IPS-NIHi7 (cell line): ENCODE measurements at regions not wholly inside any gene's neighbourhood (a gene's known extent, or its start where the extent isn't known, plus 50 kb on each side); places are given as distances from the start of the nearest gene placed in this dataset.
"Not testable (repeated sequence)": the region's sequence is repeated elsewhere in the genome, so short reads cannot be mapped to it uniquely, and the experiment has no call there.

Source experiments
- DNase-seq: peaks from one replicate; pipeline ENCODE4 v3.0.0; 2012; ENCODE audit warnings: mixed read lengths; ENCODE audit errors: extremely low spot score

- DNase-seq, result peak; percentile 39
These were observed 363.4 kb downstream of the C16orf95 start for GRCh38 chr16:86953631-86954391.

DNA sequence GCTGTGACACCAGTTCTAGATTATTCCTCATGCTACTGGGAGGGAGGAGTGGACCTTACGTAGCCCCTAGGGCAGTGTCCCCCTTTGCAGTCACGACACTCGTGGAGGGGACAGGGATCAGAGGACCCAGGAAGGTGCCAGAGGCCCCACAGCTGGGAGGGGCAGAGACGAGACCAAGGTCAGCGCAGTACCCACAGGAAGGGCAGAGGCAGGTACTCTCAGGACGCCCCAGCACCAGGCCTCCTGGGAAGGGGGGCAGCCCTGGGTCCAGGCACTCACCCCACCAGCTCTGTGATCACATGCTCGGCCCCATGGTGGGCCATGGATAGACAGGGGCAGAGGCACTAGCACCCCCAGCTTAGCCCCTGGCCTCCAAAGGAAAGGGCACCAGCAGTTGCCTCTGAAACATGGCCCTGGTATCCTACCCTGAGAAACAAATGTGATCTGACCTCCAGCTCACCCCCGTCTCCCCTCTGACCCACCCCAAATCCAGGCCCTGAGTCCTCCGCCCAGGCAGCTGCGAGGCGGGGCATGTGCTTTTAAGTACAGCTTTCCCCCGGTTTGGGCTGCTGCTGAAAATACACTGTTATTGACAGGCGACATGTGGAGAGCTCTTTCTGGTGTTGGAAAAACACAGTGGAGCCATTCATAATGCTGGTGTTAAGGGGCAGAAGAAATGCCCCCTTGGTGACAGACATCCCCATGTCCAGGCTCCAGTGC lies 361.9 kb downstream of the C16orf95 start:
- no peak for DNase-seq

DNA sequence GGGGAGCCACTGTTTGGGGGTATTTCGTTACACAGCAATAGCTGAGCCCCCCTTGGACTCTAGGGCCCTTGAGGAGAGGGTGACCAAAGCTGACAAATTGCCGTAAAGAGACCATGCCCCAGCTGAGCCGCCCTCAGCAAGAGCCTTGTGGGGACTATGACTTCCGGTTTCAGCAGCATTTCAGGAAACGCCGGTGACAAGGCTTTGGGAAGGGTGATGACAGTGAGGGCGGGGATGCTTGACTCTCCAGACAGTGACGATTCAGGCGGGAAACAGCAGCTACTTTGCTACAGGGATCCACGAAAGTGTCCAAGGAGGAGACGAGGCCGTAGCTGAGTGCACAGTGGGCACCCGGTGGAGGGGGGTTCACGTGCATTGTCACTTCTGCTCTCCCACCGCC lies 360.8 kb downstream of the C16orf95 start:
- DNase-seq, result no peak

- DNase-seq, result not testable (repeated sequence)
These were observed 359.5 kb downstream of the C16orf95 start for GRCh38 chr16:86957662-86958198.

DNA sequence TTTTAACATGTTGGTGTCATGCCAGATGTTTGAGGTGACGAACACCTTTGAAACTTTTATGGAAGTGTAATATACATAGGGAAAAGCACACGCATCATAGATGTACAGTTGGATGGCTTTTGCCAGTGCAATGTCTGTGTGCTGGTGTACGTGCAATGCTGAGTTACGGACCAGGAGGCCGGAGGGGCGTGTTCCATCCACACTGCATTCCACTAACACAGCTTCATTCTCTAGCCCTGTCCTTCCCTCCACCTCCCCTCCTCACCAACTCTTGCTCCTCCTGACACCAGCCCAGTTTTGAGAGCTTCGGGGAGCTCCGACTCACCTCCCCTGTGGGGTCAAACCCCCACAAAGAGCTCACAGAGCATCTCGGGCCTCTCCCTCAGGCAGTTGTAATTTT lies 358.8 kb downstream of the C16orf95 start:
- DNase-seq, result no peak

DNA sequence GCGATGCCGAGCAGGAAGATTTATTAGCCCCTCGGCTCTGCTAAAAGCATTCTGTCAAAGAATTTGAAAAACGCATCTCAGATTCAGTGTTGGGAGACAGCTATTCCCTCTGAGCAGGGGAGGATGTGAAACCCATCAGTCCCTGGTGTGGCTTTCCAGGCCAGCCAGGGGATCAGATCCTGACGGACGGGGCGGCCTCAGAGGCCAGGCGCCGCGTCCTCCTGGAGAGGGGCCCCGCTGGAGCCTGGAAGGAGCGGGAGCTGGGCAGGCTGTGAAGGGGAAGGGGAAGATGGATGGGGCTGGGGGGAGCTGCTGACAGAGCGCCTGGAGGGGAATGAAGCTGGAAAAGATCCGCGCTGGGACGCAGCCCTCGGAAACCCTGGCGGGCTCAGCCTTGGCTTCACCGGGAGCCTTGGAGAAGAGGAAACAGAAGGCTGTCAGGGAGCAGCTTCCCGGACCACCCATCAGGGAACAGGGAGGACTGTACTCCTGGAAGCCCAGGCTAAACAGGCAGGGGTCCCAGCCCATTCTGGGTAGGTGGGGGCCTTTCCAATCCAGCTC lies 358.0 kb downstream of the C16orf95 start:
- DNase-seq, result no peak

DNA sequence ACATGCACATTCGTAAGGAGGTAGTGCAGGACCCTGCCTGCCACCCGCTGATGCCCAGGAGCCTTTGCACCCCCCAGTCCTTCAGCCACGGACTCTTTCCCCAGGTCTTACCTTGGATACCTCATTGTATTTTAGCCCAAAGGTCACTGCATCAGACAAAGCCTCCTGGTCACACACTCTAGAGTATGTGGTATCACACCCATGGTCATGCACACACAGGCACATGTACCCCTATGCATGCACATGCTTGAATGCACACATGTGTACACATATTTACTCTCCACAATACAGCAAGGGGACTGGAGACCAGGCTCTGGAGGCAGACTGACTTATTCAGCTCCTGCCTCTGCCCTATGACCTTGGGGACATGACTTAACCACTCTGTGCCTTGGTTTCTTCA lies 357.5 kb downstream of the C16orf95 start:
- DNase-seq, result no peak

DNA sequence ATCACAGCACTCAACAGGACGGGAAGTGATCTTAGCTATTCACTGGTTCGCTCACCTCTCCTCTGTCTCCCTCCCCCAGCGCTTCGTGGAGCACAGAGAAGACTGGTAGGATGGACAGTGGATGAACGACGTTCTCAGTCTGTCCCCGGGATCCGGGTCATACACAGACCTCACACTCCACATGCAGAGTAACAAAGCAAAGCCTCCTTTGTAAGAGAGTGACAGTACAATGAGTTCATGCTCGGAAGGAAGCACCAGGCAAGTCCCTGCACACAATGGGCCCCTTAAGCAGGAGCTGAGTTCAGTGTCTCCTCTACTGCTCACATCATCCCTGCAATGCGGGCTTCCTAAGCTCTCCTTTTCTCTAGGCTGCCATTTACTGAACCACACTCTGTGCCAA lies 356.9 kb downstream of the C16orf95 start:
- no peak for DNase-seq

DNA sequence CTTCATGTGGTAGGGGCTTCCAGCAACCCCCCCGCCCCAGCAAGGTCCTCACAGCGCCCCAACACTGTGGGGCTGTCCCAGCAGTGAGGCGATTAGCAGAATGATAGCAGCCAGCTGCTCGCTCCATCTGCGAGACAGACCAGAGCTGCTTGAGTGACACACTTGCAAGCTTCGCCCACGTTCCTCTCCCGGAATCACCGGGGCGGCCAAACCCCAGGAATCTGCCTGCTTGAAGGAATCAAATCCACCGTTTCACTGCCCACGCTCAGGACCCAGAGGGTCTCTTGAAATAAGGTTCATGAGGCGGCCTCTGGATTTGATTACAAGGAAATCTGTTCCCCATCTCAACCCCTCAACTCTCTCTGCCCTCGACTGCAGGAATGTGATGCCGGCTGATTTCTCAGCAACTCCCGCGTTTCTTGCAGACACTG lies 356.0 kb downstream of the C16orf95 start:
- DNase-seq, result no peak

- no peak for DNase-seq
These were observed 354.9 kb downstream of the C16orf95 start for GRCh38 chr16:86962259-86962658.

GRCh38 chr16:86962913-86963312 lies 354.3 kb downstream of the C16orf95 start:
- DNase-seq, result no peak

- DNase-seq, result no peak
These were observed 353.3 kb downstream of the C16orf95 start for GRCh38 chr16:86963600-86964575.

- no peak for DNase-seq
These were observed 352.4 kb downstream of the C16orf95 start for GRCh38 chr16:86964796-86965241.

- no peak for DNase-seq
These were observed 351.9 kb downstream of the C16orf95 start for GRCh38 chr16:86965331-86965730.

DNA sequence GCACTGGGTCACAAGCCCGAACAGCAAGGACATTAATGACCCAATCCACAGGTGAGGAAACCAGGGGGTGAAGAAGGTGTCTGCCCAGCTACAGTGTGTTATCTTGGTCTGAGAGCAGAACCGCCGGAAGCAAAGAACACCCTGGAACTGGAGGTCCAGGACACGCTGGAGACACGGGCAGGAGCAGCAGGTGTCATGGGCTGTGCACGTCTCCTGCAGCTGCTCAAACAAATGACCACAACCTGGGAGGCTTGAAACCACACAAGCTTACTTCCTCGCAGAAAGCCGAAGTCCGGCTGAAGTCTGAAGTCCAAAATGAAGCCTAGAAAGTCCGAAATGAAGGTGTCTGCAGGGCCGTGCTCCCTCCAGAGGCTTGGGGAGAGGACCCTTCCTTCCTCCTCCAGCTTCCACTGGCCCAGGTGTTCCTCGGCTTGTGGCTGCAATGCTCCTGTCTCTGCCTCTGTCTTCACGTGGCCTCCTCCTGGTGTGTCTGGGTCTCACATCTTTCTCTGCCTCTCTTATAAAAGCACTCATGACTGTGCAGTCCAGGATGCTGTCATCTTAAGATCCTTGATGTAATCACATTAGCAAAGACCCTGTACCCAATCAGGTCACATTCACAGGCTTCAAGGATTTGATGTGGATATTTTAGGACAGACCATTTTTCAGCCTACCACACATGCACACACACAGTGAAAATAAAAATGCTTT lies 351.2 kb downstream of the C16orf95 start:
- no peak for DNase-seq

- no peak for DNase-seq
These were observed 350.4 kb downstream of the C16orf95 start for GRCh38 chr16:86966777-86967176.

DNA sequence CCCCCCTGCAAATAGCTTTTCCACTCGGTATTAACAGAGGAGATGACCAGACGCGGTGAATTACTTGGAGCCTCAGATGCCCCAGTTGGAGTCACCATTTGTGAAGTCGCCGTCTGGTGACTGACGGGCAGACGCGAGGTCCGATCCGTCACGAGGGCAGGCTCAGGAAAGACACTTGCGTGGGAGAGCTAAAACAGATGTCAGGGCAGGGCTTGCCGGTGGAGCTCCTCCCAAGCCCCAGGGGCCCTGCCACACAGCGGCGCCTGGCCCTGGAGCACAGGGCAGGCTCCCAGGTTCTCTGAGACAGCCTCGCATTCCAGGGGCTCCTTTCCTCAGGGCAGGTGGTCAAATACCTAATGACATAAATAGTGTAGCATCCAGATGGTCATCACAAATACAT lies 348.3 kb downstream of the C16orf95 start:
- no peak for DNase-seq

GRCh38 chr16:86969716-86970115 lies 347.5 kb downstream of the C16orf95 start:
- no peak for DNase-seq

GRCh38 chr16:86970279-86970678 lies 346.9 kb downstream of the C16orf95 start:
- DNase-seq, result no peak

GRCh38 chr16:86970726-86971125 lies 346.5 kb downstream of the C16orf95 start:
- no peak for DNase-seq

DNA sequence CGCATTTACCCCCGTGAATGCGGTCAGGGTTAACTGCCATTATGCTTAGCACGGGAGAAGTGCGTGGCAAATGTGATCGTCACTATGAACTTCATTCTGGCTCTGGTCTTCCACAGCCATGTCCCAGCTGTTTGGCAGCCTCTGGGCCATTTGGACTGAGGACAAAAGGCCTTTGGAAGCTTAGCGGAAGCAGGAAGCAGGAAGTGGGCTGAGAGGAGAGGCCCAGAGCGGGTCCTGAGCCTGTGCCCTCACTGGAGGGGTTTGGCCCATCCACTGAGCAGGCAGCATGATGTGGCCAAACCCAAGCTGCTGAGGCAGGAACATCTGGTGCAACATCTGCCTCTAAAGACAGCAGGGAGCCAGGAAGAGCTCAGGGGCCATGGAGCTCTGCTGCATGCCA lies 345.9 kb downstream of the C16orf95 start:
- no peak for DNase-seq
